OCI-LY1 (cell line): ENCODE measurements at regions not wholly inside any gene's neighbourhood (a gene's known extent, or its start where the extent isn't known, plus 50 kb on each side); places are given as distances from the start of the nearest gene placed in this dataset.

Experiments used
- H2AFZ ChIP-seq: fragments of 200-600 bp; sonication (generic), shearing (Covaris generic); 2 replicates; pipeline ENCODE4 v1.6.0; 2014; ENCODE audit warnings: antibody characterized with exemption, mild to moderate bottlenecking, low read length
- H3F3A ChIP-seq: fragments of 200-600 bp; sonication (generic), shearing (Covaris generic); 2 replicates; pipeline ENCODE4 v1.6.0; 2014; ENCODE audit warnings: mild to moderate bottlenecking, antibody characterized with exemption, low read length, moderate library complexity; ENCODE audit not compliant: insufficient read depth
- H3K27ac ChIP-seq: fragments of 200-600 bp; sonication (generic); 2 replicates; pipeline ENCODE4 v1.5.1; 2014; ENCODE audit warnings: low read length, mixed run types, mild to moderate bottlenecking, low read depth; ENCODE audit not compliant: poor library complexity, severe bottlenecking
- H3K27me3 ChIP-seq: fragments of 200-600 bp; sonication (generic); 2 replicates; pipeline ENCODE4 v1.6.0; 2014; ENCODE audit warnings: antibody characterized with exemption, mild to moderate bottlenecking, low read length, moderate library complexity; ENCODE audit not compliant: insufficient read depth
- H3K36me3 ChIP-seq: fragments of 200-600 bp; sonication (generic); 2 replicates; pipeline ENCODE4 v1.6.1; 2014; ENCODE audit warnings: mild to moderate bottlenecking, antibody characterized with exemption, low read length, moderate library complexity, mixed read lengths; ENCODE audit not compliant: insufficient read depth
- H3K4me1 ChIP-seq: fragments of 200-600 bp; sonication (generic); 2 replicates; pipeline ENCODE4 v1.5.1; 2014; ENCODE audit warnings: mild to moderate bottlenecking, low read length, moderate library complexity; ENCODE audit not compliant: insufficient read depth, severe bottlenecking
- H3K4me2 ChIP-seq: fragments of 200-600 bp; sonication (generic), shearing (Covaris generic); 2 replicates; pipeline ENCODE4 v1.6.1; 2014; ENCODE audit warnings: low read length
- H3K4me3 ChIP-seq: fragments of 200-600 bp; sonication (generic); 2 replicates; pipeline ENCODE4 v1.5.1; 2014; ENCODE audit warnings: low read length, low read depth, mild to moderate bottlenecking, mixed read lengths; ENCODE audit not compliant: poor library complexity, severe bottlenecking
- H3K79me2 ChIP-seq: fragments of 200-600 bp; shearing (Covaris generic); 2 replicates; pipeline ENCODE4 v1.6.1; 2016; ENCODE audit warnings: mixed run types, low read length, mixed read lengths; ENCODE audit not compliant: insufficient read depth
- H3K9ac ChIP-seq: fragments of 200-600 bp; sonication (generic), shearing (Covaris generic); 2 replicates; pipeline ENCODE4 v1.6.1; 2014; ENCODE audit warnings: mild to moderate bottlenecking, low read length, mixed read lengths
- H3K9me2 ChIP-seq: fragments of 200-600 bp; sonication (generic), shearing (Covaris generic); 2 replicates; pipeline ENCODE4 v1.6.1; 2014; ENCODE audit warnings: low read depth, mild to moderate bottlenecking, low read length, mixed read lengths
- H3K9me3 ChIP-seq: fragments of 200-600 bp; shearing (Covaris generic); 2 replicates; pipeline ENCODE4 v1.6.1; 2014; ENCODE audit warnings: low read length, mixed read lengths
- H4K20me1 ChIP-seq: fragments of 200-600 bp; sonication (generic), shearing (Covaris generic); 2 replicates; pipeline ENCODE4 v1.6.0; 2016; ENCODE audit warnings: mild to moderate bottlenecking, low read length; ENCODE audit not compliant: insufficient read depth
- EZH2 ChIP-seq: fragments of 200-600 bp; sonication (generic), shearing (Covaris generic); IDR thresholded peaks from 2 replicates; pipeline ENCODE4 v1.8.0; 2017; ENCODE audit warnings: borderline replicate concordance, mixed run types, mild to moderate bottlenecking, antibody characterized with exemption, low read length, moderate library complexity, mixed read lengths
- TF ChIP-seq, protein P1 (sequence below): fragments of 200-600 bp; sonication (generic), shearing (Covaris generic); IDR thresholded peaks from 2 replicates; pipeline ENCODE4 v1.5.1; 2017; ENCODE audit warnings: mild to moderate bottlenecking, antibody characterized with exemption, low read length, moderate library complexity, mixed read lengths

DNA sequence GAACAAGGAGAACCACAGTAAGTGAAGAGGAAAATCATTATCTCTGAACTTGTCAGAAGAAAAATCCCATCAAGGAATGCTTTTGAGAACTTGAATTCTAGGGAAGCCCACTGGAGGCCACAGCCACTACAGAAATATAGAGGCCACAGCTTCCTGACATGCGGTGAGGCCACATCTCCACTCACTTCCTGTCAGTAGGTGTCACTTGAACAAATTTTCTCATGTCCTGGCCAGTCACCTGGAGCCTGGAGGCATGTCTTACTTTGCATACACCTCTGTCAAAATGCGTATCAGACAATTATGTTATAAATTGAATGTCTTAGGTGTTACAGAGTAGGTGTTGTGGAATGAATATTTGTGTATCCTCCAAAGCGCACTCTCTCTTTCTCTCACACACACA is 370.3 kb downstream of the DAD1 start:
- Histone ChIP-seq H3K4me1 (no peaks in the 10 kb centered on the region), H3K9ac (no peak overlapping the region), H3K4me3 (no peak overlapping the region), H3K27ac (no peak overlapping the region), H3K79me2 (no peaks in the 10 kb centered on the region), H3K27me3 (no peaks in the 10 kb centered on the region; the same call in 1 of the 2 replicates), H3F3A (no peaks in the 10 kb centered on the region), H3K9me2 (no peaks in the 10 kb centered on the region), H3K9me3 (no peaks in the 10 kb centered on the region), H2AFZ (no peak overlapping the region), H4K20me1 (no peaks in the 10 kb centered on the region), H3K4me2 (no peak overlapping the region), H3K36me3 (no peaks in the 10 kb centered on the region)
- TF ChIP-seq, protein P1, sequence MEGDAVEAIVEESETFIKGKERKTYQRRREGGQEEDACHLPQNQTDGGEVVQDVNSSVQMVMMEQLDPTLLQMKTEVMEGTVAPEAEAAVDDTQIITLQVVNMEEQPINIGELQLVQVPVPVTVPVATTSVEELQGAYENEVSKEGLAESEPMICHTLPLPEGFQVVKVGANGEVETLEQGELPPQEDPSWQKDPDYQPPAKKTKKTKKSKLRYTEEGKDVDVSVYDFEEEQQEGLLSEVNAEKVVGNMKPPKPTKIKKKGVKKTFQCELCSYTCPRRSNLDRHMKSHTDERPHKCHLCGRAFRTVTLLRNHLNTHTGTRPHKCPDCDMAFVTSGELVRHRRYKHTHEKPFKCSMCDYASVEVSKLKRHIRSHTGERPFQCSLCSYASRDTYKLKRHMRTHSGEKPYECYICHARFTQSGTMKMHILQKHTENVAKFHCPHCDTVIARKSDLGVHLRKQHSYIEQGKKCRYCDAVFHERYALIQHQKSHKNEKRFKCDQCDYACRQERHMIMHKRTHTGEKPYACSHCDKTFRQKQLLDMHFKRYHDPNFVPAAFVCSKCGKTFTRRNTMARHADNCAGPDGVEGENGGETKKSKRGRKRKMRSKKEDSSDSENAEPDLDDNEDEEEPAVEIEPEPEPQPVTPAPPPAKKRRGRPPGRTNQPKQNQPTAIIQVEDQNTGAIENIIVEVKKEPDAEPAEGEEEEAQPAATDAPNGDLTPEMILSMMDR: no peak
- TF ChIP-seq EZH2: no peak

DNA sequence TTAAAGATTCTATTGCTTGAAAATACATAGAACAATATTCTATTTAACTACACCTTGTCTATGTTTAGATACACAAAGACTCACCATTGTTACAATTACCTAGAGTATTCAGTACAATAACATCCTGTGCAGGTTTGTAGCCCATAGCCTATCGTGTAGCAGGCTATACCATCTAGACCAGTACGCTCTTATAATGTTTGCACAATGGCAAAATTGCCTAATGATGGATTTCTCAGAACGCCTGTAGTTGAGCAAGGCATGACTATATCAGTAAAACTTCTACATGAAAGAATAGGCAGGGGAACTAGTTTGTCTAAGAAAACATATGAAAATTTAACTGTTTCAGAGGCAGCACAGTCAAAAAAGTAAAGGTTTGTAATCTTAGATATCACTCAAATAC is 375.9 kb downstream of the DAD1 start:
- Histone ChIP-seq H3K9me2 (no peaks in the 10 kb centered on the region), H3K27ac (no peak overlapping the region), H3K4me2 (no peak overlapping the region), H3K79me2 (no peaks in the 10 kb centered on the region), H3K4me3 (no peak overlapping the region), H3F3A (no peaks in the 10 kb centered on the region), H3K4me1 (no peaks in the 10 kb centered on the region), H3K36me3 (no peaks in the 10 kb centered on the region), H2AFZ (no peak overlapping the region), H4K20me1 (no peaks in the 10 kb centered on the region), H3K9me3 (no peaks in the 10 kb centered on the region), H3K9ac (no peak overlapping the region), H3K27me3 (0 out of 2 replicates have a peak, but pooled peaks cover 4% of the 10 kb centered on the region)
- TF ChIP-seq, protein P1: no peak
- TF ChIP-seq EZH2: no peak

DNA sequence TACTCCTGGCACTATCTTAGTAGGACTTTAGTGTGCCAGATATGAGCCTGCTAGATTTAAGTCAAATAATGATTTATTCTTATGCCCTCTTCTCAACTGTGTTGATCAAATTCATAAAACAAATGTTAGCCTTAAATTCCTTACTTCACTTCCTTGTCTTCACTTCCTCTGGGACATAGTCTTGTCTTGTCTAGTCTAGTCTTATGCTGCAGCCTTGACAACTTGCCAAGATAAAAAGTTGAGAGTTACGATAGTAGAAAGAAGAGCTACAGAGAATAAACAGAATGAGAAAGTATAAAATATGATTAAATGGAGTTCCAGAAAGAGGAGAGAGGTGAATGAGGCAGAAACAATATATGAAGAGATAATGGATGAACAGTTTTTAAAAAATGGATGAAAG is 378.1 kb downstream of the DAD1 start:
- no peaks in the 10 kb centered on the region for H3K79me2 ChIP-seq
- H3K4me1 ChIP-seq: no peaks in the 10 kb centered on the region

More for the DNA sequence above, 378.1 kb downstream of the DAD1 start:
- Histone ChIP-seq H3K9ac (no peak overlapping the region), H3K4me3 (no peak overlapping the region), H3K27ac (no peak overlapping the region), H2AFZ (no peak overlapping the region), H3F3A (no peaks in the 10 kb centered on the region), H3K9me2 (no peaks in the 10 kb centered on the region), H3K9me3 (no peaks in the 10 kb centered on the region), H3K4me2 (no peak overlapping the region), H3K36me3 (no peaks in the 10 kb centered on the region), H3K27me3 (0 out of 2 replicates have a peak, but pooled peaks cover 4% of the 10 kb centered on the region), H4K20me1 (no peaks in the 10 kb centered on the region)
- TF ChIP-seq, protein P1: no peak
- no peak for TF ChIP-seq EZH2
